ENCODE measurements at regions not wholly inside any gene's neighbourhood (a gene's known extent, or its start where the extent isn't known, plus 50 kb on each side); places are given as distances from the start of the nearest gene placed in this dataset.

DNA sequence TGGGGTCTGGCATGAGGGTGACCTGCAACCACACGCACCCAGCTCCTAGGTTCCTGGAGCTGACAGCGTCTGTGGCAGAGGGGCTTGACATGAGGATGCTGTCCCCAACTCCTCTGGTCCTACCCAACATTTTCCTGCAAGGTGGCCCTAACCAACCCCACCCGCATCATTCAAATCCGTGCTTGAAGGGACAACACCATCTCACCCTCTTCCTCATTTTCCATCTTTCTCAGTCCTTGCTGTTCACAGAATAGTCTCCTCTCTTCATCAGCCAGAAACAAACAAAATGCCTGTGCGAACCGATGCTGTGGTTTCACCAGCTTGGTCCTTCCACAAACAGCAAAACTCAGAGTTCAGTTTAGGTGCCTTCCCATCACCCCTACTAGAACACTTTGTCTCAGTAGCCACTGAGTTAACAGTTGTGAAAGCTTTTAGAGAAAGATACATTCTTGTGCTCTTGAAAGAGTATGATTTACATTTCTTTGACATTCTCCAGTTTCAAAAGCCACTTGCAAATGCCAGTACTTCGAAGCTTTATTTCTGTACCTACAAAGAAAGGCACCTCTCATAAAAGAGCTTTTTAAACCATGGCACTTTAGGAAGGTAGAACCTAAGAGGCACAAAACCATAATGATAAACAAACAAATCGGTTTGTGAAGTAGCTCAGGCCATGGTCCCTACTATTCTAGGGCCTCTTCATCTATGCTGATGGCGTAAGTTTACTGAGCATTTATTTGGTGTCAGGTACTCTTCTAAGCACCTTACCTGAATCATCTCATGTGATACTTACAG is 360.1 kb downstream of the SHQ1 start:
- no peak for ATAC-seq

DNA sequence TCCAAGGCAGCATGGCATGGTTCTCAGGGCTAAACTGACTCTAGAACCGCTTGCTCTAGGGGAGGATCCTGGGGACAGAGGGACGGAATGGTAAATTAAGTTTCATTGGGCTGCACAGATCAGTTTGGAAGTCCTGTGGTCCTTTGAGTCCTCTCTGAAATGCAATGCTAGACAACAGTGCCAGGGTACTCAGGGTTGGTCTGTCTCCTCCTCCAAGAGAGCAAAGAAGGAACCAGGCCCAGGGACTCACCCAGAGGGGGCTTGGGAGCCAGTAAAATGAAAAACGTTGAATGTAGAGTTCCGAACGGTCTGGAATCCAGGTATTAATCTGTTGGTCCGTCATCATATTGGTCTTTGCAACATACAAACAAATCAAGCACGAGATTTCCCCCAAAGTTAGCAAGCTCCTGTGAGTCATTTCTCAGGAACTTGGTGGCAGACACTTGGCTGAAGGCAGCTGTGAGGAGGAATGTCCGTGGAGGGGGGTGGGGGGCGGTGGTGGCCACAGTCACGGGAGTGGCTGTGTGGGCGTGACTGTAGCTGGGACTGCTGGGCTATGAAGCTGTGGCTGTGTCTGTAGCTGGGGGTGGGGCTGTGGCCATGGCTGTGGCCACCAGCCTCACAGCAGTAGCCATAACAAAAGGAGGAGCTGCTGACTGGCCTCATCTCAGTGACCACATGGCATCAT is 361.0 kb downstream of the SHQ1 start:
- no peak for ATAC-seq

DNA sequence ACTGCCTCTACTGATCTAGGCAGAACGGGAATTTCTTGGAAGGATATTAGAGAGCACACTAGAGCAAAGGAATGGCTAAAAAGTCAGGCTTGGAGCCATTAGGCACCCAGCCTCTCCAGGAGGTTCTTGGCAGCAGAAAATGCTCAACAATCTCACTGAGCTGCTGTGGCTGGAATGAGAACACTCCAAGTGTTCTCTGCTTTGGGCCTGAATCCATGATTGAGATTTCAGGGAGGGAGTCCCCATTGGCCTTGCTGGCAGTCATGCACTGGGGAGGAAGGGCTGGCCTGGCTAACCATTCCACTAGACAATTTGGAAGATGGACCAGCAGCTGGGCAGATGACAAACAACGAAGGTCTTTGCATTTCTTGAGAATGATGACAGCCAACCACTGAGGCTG is 362.6 kb downstream of the SHQ1 start:
- ATAC-seq = no peak

DNA sequence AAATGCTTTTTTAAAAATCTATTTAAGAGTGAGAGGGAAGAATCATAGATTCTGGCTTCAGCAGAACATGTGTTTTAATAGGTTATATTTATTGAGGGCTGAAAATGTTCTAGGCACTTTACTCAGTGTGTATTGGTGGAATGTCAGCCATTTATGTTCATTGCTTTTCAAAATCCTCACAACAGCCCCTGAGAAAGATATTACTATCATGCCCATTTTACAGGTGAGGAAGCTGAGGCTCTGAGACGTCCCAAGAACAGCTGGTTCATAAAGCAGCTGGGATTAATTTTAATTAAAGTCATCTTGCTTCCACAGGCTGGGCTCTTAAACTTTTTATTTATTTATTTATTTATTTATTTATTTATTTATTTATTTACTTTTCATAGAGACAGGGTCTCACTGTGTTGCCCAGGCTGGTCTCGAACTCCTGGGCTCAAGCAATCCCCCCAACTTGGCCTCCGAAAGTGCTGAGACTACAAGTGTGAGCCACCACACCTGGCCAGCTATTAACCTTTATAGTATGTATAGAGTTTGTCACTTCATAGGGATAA is 364.6 kb downstream of the SHQ1 start:
- no peak for ATAC-seq

DNA sequence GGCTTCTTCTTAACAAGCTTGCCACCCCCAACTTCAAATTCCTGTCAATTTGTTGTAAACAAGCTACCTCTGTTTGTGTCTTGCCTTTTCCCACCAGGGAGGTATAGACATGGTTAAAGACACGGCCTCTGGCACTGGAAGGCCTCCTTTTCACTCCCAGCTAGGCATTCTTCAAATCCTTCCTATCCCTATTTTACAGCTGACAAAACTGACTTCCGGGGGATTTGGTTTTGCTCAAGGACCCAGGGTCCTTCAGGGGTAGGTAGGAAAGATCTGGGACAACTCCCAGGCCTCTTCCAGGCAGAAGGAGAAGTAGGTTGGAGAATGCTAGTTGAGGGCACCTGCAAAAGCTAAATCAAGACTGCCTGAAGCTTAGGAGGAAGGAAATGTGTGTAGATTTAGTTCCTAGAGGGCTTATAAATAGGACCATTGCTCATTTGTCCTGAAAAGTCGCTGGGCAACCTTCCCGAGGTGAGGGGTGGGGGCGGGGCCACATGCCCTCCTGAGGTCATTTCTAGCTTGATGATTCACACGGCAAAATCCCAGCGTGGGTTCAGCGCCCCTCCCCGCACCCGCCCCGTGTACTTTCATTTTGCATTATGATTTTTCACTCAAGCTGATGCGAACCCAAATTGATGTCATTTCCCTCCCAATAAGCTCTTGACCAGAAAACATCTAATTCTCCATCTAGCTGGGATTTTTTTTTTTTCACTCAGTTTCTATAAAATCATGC is 365.5 kb downstream of the SHQ1 start:
- ATAC-seq = peak; percentile 56 to 58

DNA sequence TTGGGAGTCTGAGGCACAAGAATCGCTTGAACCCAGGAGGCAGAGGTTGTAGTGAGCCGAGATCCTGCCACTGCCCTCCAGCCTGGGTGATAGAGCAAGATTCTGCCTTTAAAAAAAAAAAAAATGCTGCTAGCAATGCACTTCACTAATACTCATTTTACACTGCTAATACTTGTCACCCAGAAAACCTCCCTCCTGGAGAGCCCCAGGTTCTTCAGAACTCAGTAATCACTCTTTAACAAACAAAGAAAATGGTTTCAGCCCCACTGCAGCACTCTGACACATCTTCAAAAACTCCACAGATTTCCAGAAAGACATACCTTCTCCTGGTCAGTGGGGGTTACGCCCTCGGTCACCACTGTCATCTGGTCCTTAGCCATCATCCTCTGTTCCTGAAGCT is 366.7 kb downstream of the SHQ1 start:
- peak in 1 of 2 donors; percentile 41 for ATAC-seq

DNA sequence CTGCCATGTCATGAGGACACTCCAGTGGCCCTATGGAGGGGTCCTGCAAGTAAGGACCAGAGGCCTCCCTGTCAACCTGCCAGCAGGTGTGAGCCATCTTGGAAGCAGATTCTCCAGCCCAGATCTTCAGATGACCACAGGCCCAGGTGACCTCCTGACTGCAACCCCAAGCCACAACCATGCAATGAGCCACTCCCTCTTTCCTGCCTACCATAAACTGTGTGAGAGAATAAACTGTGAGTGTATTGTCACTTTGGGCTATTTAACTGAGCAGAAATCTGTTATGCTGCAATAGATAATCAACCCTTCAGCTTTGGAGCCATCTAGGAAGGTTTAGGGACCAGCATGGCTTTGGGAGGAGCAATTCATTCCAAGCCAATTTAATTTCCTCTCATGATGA is 367.9 kb downstream of the SHQ1 start:
- no peak for ATAC-seq

DNA sequence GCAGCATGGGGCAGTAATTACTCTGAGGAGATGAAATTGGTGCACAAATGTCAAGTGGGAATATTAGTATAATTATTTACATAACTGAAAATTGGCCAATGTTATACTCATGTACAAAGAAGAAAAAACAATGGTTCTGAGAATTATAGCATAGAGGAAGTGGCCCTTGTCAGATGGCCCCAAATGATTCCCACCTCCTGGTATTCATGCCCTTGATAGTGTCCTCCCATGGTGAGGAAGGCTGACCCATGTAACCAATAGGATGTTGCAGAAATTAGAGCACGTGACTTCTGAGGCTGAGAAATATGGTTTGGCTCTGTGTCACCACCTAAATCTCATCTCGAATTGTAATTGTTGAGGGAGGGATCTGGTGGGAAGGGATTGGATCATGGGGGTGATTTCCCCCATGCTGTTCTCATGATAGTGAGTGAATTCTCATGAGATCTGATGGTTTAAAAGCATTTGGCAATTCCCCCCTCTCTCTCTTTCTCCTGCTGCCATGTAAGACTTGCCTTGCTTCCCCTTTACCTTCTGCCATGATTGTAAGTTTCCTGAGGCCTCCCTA is 368.5 kb downstream of the SHQ1 start:
- ATAC-seq = no peak

DNA sequence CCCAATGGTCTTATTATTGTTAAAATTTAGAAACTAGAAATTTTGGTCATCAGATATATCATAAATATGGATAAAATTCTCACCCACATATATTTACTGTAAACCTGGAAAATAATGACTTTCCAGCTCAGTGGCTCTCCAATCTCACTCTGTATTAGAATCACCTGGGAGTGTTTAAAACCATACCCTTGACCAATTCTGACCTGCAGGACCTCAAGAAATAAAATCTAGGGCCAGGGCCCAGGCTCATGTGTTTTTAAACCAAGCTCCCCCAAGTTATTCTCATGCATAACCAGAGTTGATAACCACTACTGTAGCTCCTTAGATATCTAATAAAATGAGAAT is 372.1 kb downstream of the SHQ1 start:
- ATAC-seq = no peak

DNA sequence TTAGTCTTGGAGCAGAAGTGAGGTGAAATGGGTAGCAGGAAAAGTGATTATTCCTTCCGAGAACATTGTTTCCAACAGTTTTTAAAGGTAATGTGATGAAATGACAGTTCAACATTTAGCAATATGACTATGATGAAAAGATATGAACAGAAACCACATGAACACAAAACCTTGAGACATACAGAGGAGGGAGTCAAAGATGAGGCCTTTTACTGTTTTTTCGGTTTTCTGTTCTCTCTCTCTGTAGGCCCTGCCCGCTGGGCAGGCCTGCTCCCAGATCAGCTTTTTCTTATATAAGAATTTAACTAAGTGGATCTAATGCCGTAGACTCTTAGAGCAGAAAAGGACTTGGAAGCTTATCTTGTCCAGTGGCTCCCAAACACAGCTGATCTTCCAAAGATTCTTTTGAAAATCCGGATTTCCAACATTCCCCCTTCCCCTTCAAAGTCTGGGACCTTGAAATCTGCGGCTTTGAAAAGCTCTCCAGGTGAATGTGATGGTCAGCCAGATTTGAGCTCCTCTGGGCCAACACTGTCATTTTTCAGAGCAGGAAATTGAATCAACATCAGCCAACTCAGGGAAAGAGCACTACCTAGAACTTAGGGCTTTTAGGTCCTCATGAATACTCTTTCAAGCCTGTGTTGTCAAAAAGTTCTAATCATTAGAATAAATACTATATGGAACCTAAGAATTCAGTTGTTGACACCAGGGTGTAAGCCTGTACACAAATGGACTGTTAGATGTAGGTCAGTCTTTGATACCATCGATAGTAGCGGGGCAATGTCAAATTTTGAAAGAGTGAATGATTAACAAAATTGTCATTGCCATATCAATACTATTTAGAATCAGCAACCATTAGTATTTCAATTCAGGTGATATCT is 372.7 kb downstream of the SHQ1 start:
- peak; percentile 47 to 54 for ATAC-seq

DNA sequence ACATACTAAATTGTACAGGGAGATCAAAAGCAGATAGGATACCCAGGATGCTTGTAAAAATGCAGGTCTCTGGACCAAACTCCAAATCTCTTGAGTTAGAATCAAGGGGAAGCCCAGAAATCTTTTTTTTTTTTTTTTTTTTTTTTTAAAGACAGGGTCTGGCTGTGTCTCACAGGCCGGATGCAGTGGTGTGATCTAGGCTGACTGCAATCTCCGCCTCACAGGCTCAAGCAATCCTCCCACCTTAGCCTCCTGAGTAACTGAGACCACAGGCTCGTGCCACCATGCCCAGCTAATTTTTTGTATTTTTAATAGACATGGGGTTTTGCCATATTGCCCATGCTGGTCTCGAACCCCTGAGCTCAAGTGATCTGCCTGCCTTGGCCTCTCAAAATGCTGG is 373.5 kb downstream of the SHQ1 start:
- ATAC-seq = no peak

DNA sequence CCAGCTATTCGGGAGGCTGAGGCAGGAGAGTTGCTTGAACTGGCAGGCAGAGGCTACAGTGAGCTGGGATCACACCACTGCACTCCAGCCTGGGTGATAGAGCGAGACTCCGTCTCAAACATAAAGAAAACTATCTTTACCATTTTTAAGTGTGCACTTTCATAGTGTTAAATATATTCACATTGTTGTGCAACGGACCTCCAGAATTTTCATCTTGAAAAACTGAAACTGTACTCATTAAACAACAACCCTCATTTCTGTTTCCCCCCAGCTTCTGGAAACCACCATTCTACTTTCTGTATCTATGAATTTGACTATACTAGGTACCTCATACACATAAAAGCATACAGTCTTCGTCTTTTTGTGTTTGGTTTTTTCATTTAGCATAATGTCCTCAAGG is 375.1 kb downstream of the SHQ1 start:
- ATAC-seq = peak; percentile 63 to 70

DNA sequence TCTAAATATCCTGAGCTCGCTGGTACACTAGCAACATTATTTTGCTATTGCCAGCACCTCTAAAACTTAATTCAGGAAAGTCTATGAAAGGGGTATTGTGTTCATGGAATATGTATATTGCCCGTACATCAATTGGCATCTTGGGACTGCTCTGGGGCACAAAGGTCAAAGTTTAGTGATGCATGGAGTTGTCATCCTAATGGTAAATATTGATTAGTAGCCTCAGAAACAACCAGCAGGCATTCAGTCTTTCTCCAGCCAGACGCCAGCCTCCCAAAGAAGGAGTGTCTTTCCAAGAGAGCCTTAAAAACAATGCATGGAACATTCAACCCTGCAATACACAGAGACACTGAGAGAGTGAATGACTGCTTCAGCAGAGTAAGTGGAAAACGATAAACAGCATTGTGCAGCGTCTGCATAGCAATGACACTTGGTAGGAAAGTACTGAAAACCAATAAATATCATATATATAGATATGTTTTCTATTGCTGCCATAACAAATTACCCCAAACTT is 377.3 kb downstream of the SHQ1 start:
- ATAC-seq = no peak

DNA sequence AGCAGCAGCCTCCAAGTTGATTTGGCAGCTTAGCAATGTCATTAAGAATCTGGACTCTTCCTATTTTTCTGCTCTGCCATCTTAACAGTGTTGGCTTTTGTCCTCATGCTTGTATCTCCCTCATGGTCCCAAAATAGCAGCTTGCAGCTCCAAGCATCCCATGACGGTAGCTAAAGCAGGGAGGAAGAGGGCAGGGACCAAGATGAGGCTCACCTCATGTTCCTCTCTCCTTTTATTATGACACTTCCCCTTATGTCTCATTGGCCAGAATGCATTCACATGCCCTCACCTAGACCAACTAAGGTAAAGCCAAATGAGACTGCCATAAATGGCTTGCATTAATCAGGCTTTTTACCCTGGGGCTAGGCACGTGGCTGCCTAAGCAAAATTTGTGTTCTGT is 382.4 kb downstream of the SHQ1 start:
- no peak for ATAC-seq

DNA sequence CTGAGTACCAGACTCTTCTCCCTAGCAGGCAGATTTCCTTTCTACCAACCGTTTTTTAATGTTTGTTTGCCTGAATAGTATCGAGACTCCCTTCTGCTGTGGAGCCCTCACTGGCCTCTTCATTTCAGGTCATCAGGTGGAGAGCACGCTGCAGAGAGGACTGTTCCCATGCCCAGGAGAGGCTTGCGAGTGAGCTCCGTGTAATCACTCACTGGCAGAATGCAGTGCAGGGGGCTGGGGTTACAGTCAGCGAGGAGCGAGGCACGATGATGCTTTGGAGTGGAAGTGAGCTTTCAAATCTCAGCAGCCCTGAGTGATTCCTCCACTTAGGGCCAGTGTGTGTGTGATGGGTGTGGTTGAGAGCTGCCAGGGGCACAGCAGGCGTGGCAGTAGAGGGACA is 385.2 kb downstream of the SHQ1 start:
- no peak for ATAC-seq

DNA sequence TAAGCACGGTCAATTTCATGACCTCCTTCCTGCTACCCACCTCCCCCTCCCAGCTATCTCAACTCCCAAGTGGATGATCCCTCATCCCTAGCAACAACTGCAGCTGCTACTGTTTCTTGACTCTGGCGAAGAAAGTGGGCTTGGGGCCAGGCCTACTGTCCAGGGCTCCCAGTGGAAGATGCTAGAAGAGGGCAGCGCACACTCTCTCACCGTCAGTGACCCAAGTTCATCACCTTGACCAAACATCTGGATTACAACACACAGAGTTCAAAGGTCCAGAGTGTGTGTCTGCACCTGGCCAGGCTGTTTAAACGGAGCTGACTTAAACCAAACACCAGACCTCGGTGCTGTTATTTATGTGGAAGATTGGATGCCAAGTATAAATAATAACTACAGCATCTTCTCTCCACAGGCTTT is 385.6 kb downstream of the SHQ1 start:
- ATAC-seq = no peak

DNA sequence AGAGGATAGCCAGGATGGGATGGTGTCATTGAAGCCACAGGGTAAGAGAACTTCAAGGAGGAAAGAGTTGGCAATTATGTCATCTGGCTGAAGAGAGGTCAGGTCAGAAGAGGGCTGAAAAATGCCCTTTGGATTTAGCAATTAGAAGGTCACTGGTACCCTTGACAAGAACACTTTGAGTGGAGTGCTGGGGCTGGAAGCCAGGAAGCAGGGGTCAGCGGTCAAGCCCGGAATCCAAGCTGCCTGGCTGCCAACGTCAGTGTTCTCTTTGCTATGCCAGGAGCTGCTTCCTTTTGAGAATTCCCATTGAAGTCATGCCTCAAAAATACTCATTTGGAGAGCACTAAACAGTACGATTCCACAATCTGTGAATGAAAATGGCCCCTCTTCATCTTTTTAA is 386.5 kb downstream of the SHQ1 start:
- ATAC-seq = no peak

DNA sequence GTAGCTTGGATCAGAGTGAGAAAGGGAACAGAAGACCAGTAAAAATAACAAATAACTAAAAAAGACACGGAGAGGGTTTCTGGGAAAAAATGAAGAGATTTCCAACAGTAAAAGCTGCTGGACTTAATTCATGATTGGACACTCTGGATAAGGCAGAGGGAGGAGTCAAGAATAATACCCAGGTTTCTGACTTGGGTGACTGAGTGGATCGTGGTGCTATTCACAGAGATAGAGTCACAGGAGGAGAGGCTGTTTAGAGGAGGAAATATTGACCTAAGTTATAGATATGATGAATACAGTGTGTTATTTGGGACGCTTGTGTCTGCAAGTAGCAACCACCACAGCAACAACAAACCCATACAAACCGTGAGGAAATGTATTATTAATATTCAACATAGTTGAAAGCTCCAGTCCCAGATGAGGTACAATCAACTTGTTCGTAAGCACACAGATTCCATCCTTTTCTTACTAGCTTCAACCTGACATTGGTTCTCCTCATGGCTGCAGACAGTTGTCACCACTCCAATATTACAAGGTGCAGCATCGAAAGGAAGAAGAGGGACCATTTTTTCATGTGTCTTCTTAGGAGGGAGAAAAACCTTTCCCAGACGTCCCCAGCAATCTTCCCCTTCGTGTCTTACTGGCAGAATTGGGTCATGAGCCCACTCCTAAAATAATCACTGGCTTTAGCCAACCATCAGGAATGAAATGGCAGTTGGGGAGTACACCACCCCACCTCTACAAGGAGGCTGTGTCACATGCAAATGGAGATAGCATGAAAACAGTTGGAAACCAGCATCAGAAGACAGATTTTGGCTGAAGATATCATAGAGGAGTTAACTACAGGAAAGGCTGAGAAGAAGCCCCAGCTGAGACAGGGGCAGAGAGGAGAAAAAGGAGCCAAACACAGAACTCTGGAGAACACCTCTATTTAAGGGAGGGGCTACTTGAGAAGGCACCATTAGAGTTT is 387.8 kb downstream of the SHQ1 start:
- ATAC-seq = no peak

DNA sequence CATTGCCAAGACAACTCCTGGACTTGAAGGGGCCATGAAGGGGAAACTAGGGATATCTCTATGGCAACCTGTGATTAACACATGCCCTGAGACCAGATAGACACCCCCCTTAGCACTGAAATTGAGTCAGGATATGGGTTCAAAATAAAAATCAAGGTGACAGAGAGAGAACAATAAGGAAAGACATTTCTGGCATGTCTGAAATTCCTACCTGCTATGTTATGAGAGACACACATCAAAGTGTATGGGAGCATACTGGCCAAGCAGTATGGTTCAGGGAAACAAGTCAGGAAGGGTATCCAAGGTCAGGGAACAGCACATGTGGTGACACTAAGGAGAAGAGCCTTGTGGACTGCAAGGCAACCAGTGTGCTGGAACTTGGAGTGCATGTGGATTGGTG is 388.7 kb downstream of the SHQ1 start:
- no peak for ATAC-seq

DNA sequence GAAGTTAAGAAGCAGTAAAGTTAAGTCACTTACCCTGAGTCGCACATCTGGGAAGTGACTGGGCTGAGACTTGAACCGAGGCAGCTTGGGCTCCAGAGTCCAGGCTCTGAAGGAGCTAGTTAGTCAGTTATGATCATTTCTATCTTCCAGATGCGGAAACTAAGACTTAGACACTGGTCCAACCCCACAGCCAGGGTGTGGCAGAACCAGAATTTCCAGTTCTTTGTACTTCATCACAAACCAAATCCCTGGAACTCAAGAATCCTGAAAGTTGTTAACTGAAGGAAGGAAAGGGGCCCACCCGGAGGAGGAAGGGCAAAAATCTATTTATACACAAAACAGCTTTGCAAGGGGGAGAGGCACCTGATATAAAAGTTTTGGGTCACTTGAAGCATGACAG is 389.9 kb downstream of the SHQ1 start:
- no peak for ATAC-seq

DNA sequence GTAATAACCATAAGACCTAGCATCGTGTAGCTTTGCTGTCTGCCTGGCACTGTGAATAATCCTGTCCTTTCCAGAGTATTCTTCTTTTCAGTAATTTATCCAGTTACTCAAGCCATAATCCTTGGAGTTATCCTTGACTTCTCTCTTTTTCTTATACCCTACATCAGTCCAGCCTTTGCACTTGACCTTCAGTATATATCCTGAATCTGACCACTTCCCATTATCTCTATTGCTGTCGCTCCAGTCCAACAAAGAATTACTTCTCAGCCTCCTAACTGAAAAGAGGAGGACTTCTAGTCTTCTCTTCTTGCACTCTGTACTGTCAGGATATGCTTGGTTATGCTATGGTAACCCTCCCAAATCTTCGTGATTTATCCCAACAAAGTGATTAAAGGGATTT is 393.8 kb downstream of the SHQ1 start:
- no peak for ATAC-seq
